A204.1 (cell line): ENCODE measurements at regions not wholly inside any gene's neighbourhood (a gene's known extent, or its start where the extent isn't known, plus 50 kb on each side); places are given as distances from the start of the nearest gene placed in this dataset.
"Not testable (repeated sequence)": the region's sequence is repeated elsewhere in the genome, so short reads cannot be mapped to it uniquely, and the experiment has no call there.

ENCODE experiments used
- FAIRE-seq: peaks from 2 replicates; lab custom pipeline; 2012; peaks lifted over from hg19 to GRCh38; lab: Jason Lieb, UNC

- FAIRE-seq: no peak
Measured at GRCh38 chr22:22193923-22194322, 50.7 kb upstream of the VPREB1 start.

DNA sequence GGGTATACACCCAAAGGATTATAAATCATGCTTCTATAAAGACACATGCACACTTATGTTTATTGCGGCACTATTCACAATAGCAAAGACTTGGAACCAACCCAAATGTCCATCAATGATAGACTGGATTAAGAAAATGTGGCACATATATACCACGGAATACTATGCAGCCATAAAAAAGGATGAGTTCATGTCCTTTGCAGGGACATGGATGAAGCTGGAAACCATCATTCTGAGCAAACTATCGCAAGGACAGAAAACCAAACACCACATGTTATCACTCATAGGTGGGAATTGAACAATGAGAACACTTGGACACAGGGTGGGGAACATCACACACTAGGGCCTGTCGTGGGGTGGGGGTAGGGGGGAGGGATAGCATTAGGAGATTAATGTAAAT, 51.1 kb upstream of the VPREB1 start:
- FAIRE-seq: not testable (repeated sequence)

DNA sequence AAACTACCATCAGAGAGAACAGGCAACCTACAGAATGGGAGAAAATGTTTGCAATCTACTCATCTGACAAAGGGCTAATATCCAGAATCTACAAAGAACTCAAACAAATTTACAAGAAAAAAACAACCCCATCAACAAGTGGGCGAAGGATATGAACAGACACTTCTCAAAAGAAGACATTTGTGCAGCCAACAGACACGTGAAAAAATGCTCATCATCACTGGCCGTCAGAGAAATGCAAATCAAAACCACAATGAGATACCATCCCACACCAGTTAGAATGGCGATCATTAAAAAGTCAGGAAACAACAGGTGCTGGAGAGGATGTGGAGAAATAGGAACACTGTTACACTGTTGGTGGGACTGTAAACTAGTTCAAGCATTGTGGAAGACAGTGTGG, 51.6 kb upstream of the VPREB1 start:
- FAIRE-seq: not testable (repeated sequence)

GRCh38 chr22:22189796-22190195, 54.8 kb upstream of the VPREB1 start:
- not testable (repeated sequence) for FAIRE-seq

GRCh38 chr22:22187863-22188262, 56.7 kb upstream of the VPREB1 start:
- not testable (repeated sequence) for FAIRE-seq

GRCh38 chr22:22187299-22187698, 57.3 kb upstream of the VPREB1 start:
- no peak for FAIRE-seq

DNA sequence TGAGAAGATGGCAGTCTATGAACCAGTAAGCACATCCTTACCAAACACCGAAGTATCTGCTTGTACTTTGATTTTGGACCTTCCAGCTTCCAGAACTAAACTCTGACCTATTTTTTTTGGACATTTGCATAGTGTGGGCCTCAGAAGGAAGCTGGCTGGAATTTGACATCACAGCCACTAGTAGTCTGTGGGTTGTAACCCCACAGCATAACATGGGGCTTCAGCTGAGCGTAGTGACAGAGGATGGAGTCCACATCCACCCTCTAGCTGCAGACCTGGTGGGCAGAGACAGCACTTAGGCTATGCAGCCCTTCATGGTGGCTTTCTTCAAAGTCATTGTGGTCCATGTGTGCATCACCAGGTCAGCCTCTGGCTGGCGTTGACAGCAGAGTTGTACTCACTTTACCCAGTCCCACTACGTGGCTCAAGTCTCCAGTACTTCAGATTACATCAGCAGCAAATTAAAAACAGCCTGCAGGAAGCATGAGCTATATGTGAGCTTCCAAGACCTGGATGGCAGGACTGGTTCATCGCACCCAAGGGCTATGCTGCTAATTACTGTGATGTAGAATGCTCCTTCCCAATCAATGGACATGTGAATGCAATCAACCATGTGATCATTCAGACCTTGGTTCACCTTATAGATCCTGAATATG, 58.6 kb upstream of the VPREB1 start:
- no peak for FAIRE-seq

- no peak for FAIRE-seq
Measured at GRCh38 chr22:22185217-22185616, 59.4 kb upstream of the VPREB1 start.

- no peak for FAIRE-seq
Measured at GRCh38 chr22:22184277-22184807, 60.2 kb upstream of the VPREB1 start.

- no peak for FAIRE-seq
Measured at GRCh38 chr22:22182990-22183264, 61.7 kb upstream of the VPREB1 start.

DNA sequence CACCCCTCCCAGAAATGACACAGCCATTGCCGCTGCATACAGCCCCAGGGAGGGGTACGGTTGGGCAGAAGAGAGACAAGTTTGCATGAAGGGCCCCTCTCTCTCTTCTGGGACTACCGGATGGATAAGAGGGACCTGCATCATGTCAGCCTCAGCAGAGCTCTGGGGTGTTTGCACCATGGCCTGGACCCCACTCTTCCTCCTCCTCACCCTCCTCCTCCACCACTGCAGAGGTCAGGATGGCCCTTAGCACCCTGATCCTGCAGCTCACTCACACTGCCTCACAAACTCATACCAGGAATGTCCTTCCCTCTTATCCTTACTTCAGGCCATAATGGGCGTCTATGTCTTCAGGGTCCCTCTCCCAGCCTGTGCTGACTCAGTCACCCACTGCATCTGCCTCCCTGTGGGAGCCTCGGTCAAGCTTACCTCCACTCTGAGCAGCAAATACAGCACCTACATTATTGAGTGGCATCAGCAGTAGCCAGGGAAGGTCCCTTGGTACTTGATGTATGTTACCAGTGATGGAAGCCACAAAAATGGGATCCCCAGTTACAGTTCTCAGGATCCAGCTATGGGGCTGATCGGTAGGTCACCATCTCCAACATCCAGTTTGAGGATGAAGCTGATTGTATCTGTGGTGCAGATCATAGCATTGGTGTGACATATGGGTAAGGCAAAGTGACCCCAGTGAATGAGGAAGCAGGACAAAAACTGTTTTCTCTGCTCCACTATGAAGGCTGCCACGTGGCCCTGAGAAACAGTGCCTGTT, 62.2 kb upstream of the VPREB1 start:
- no peak for FAIRE-seq

DNA sequence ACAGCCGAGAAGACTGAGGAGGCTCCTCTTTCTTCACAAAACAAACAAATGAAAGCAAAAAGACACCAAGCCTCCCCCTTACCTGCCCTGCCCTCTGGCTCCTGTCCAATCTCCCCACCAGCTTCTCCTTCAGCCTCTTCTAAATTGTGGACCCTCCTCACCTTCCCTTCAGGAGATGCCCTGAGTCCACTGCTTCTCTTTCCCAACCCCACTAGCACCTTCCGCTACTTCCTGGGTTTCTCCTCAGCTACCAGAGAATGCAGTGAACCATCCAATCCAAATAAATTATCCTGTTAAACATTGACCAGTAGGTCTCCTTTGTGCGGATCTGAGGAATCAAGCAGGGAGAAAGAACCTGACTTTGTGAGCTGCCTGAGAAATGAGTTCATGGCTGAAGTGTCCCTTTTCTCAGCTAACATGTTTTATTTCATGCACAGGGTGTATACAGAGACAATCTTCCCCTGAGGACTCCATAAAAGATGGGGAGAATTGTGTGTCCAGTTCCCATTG, 63.2 kb upstream of the VPREB1 start:
- no peak for FAIRE-seq

DNA sequence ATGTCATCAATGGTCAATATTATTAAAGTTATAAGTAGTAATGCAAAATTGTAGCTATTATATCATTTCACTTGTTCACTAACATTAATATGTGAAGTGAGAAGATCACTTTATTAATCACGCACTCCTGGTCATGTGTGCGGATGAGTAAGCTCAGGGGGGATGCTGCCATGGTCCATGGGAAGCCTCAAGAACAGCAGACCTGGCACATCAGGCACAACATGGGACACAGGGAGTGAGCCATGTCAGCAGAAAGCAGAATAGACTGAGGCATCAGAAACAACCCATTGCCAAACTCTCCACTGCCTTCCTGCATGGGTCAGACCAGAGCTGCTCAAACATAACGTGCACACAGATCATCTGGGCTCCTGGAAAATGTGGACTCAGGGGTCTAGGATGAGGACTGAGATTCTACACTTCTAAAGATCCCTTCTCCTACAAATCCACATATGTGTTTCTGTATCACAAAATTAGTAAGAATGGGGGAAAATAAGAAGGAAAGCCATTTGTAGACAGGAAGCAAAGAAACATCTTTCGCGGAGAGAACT, 63.8 kb upstream of the VPREB1 start:
- no peak for FAIRE-seq

DNA sequence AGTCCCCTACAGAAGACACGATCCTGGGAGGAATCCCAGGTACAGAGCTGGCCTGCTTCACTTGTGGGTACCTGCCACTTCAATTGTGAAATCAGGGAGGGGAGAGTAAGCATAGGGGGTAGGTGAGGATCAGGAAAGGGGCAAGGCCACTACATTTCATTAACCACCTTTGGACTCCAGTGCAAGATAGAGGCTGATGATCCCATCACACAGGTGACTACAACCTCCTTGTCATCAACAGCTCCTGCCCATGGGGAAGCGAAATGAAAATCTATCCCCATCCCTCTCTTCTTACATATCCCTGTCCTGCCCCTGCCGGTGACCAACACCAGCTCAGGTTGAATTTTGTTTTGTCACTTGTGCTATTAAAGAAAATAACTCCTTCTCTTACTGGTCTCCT, 64.7 kb upstream of the VPREB1 start:
- no peak for FAIRE-seq

GRCh38 chr22:22178992-22179391, 65.6 kb upstream of the VPREB1 start:
- FAIRE-seq: no peak

DNA sequence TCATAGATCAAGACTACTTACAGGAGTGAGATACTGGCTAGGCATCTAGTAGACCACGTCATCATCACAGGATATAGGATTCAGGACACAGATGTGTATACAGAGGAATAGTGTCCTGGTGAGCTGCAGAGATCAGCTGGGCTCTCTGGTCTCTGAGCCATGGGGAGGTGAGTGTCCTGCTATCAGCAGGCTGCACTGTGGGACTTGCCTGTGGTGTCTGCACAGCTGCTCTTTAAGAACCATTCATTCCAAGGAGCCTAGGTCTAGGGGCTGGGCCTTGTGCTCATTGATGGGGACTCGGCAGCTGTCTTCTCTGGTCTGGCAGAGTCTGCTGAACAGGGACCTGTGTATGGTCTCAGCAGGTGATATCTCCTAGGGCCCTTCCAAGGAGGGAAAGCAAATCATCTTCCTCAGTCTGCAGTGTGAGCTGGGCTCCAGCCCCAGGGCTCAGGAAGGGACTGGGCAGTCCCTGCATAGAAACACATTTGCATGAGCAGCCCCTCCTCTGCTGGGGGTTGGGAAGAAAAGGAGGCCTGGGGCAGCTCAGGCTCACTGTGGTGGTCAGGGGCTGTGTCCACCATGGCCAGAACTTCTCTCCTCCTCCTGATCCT, 66.1 kb upstream of the VPREB1 start:
- FAIRE-seq: no peak

DNA sequence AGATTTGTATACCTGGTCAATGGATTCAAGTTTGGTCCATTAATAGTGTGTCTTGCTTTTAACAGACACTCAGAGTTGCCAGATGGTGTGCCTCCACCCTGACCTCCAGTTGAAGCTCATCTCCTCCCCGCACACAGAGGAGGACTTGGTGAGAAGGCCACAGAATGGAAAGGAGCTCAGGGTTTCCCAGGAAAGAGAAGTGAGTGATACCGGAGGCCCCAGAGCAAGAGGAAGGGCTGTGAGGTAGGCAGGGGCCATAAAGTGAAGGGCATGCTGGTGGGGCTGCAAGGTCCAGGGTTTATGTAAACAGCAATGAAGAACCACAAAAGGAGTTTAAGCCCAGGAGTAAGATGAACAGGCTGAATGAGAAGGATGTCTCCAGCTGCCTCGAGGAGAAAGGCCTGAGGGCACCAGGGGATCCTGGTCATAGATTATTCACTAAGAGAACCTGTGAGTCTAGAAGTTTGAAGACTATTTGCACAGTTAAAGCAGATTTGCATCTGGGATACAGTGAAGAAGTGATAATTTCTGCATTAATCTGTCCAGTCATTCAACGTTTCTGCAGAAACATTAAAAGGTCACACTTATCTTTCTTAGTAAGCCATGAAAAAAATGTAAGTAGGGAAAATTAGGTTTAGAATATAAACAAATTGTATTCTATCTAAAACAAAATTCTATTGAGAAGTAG, 67.5 kb upstream of the VPREB1 start:
- no peak for FAIRE-seq

- FAIRE-seq: not testable (repeated sequence)
Measured at GRCh38 chr22:22172896-22173628, 71.5 kb upstream of the VPREB1 start.

DNA sequence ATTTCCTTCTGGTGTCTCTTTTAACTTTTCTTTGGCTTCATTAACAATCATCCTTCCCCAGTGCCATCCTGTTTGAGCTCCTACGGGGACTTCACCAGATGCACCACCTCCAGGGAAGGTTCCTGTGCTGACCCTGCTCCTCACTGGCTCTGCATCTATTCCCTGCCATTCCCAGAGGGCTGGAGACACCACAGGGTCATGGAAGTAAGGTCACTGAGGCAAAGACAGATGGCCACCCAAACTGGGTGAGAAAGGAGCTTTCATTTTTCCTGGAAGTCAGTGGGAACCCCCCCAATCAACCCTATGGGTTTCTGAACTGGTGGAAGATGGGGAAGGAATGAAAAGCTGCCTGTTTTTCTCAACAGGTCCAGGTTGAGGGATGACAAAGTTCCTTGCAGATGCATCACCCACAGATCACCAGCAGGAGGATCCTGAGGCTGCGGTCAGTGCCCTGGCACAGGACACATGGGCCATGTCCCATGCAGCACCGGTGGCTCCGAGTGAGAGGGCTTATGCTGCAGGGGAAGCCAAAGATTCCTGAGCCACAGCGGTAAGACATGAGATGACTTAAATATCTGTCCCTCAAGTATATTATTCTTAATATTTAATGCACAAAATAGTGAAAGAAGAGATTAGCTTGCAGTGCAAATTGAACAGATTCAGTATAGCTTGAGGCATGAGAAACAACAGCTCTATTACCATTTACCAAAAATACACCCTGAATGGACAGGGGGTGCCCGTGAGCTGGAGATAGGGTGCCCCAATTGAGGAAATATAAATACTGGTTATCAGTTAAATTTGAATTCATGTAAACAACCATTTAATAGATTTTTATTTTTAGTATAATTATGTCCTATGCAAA, 73.0 kb upstream of the VPREB1 start:
- FAIRE-seq: no peak

DNA sequence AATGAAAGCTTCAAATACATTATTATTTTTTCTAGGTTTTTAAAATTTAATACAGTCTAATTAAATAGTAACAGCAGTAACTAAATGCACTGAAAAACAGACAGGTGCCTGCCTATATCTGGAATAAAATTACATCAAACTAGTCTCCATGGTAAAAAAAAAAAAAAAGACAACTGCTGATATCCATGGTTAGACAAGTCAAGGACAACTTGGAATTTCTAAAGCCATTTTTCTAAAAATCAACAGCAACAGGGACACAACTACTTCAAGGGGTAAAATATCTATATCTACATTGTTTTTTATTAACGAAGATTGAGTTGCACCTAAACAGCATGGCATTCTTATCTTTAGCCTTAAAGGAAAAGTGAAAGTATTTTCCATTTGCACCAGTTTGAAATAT, 74.7 kb upstream of the VPREB1 start:
- no peak for FAIRE-seq
